ENCODE measurements at regions not wholly inside any gene's neighbourhood (a gene's known extent, or its start where the extent isn't known, plus 50 kb on each side); places are given as distances from the start of the nearest gene placed in this dataset.
"Not testable (repeated sequence)": the region's sequence is repeated elsewhere in the genome, so short reads cannot be mapped to it uniquely, and the experiment has no call there.

DNA sequence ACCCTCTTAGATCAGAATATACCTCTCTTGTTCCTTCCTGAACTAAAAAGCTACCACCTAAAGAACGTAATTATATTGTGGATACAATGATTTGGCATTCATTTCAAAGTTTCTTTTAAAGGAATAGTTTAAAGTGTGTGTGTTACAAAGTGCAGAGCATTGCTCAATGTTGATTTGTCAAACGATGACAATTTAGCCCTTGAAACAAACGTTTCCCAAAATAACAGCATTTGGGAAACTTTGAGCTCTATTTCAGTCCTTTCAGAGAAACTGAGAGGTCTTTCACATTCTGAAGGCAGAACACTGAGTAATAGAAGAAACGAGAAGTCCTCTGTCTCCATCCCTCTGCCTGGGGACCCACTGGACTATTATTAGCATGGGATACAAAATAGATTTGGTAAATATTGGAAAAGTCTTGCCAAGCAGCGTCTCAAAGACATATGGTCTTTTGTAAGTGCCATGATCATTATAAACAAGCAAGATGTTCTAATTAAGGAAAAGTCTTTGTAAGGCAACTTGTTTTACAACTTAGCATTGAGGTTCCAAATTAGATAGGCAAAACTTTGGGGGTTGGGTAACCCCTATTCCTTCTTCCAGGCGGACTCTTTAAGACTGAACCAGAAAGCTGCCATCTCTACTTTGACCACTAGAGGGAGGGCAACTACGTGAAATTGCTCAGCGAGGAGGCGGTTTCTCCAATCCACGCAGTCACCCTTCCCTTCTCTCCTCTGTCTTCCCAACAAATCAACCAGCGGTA, 208.8 kb downstream of the RNF144B start:
- DNase-seq (ENCODE audit: low read depth), result peak; percentile 72

DNA sequence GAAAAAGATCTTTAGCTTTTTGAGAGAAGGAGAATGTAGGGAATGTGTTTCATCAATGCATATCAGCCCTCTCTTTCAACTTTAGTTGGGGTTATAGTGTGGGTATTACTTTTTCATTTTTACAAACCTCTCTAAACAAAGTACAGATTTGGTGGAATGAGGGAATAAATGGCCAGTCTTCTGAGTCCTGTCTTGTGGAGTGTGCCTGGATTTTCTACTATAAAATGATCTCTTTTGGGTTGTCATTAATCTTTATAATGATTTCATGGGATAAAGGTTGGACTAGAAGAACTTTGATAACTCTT, 209.3 kb downstream of the RNF144B start:
- no peak for DNase-seq (ENCODE audit: low read depth)

DNA sequence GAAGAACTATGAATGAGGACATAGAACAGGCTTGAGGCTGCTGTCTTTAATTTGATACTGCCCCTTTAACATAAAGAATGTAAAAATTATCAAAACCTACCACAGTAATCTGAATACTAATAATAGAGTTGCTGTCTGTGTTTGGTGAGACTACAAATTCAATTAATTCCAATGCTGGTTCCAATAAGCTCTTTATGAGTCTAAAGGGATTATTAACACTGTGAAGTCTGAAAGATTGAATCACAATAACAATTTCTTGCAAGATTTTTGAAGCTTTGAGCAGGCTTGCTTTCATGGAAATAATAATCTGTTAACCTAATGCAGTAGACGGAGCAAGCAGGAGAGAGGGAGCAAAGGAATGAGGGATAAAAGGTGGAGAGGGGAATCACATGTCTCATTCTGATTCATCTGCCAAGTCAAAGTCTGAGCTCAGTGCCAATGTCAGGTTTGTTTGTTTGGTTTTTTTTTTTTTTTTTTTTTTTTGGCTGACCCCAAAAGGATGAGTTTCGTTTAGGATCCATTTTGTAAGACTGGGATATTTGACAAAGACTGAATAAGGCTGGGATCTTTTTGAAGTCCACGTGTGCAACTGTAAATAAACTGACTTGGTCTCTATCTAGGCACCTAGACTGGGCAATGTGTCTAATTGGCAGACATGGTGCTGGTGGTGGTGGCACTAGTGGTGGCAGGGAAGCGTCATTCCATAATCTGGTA, 211.6 kb downstream of the RNF144B start:
- DNase-seq (ENCODE audit: low read depth), result peak; percentile 14

DNA sequence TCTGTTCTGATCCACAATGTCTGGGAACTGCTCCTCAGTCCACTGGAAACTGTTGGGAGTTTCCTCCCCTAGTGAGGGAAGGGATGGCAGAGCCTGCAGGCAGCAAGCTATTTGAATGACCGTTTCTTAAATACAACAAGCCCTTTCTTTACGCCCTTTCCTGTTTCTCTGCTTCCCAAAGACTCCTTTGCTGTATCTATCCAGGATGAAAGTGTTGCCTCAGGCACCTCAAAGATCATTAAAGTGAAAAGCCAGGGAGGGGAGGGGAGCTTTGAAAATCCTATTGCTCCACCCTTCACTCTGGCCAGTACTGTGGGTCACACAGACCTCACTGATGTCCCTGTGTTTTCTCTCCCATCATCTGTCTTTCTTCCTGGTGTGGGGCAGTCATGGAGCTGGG, 213.1 kb downstream of the RNF144B start:
- no peak for DNase-seq (ENCODE audit: low read depth)

DNA sequence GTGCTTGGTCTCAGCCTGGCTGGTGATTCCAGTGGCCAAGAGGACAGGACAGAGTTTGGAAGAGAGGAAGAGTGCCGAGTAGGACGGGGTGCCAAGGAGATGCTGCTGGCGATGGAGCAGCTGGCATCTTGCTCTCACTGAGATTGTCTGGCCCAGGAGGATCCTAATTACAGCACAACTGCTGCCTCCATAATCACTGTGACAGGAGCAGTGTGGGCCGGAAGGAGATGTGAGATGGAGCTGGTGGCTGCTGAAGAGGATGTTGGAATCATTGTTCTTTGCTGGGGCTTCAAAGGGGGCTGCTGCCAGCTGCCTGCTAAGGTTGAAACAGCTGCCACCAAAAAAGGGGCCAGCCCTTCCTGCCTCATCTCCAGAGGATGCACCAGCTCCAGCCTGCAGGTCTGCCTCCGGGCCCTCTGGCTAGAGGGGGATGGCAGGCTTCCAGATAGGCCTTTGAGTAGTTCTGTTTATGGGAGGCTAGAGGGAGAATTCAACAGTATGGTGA, 214.4 kb downstream of the RNF144B start:
- peak; percentile 25 for DNase-seq (ENCODE audit: low read depth)

DNA sequence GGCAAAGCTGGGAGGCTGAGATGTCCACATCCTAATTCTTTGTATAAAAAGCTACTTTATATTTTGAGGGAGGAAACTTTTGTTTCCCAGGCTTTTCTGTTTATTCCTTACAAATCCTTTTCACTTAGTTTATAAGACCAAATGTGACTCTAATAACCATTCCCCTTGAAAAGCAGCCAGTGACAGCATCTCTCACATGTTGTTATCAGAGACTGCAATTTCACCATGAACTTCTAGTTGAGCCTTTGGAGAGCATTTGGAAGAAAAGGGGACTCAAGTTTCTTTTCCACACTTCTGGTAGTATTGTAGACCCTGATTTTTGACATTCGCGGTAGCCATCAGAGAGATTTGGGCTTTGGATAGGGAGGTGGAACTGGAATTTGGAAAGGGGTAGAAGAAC, 215.8 kb downstream of the RNF144B start:
- no peak for DNase-seq (ENCODE audit: low read depth)

- no peak for DNase-seq (ENCODE audit: low read depth)
These were observed 216.2 kb downstream of the RNF144B start for GRCh38 chr6:18603361-18603760.

DNA sequence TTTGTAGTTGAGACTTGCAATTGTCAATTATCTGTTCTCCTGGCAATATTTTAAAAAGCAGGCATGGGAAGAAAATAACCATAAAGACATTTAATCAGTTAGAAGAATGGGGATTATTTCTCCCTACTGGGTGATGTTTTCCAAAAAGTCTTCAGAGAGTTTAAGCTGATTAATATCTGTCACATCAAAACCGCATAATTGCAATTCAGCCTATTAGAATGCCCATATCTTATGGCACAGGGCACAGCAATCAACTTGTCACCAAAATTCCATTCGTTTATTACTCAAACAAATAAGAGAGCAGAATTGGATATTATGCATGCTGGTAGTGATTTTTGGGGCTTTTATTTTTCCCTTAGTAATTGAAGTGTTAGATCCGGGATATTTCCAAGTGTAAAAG, 218.7 kb downstream of the RNF144B start:
- no peak for DNase-seq (ENCODE audit: low read depth)

- DNase-seq (ENCODE audit: low read depth), result no peak
These were observed 222.6 kb downstream of the RNF144B start for GRCh38 chr6:18609715-18610114.

- no peak for DNase-seq (ENCODE audit: low read depth)
These were observed 226.3 kb downstream of the RNF144B start for GRCh38 chr6:18613319-18613925.

- no peak for DNase-seq (ENCODE audit: low read depth)
These were observed 242.4 kb downstream of the RNF144B start for GRCh38 chr6:18629571-18629970.

DNA sequence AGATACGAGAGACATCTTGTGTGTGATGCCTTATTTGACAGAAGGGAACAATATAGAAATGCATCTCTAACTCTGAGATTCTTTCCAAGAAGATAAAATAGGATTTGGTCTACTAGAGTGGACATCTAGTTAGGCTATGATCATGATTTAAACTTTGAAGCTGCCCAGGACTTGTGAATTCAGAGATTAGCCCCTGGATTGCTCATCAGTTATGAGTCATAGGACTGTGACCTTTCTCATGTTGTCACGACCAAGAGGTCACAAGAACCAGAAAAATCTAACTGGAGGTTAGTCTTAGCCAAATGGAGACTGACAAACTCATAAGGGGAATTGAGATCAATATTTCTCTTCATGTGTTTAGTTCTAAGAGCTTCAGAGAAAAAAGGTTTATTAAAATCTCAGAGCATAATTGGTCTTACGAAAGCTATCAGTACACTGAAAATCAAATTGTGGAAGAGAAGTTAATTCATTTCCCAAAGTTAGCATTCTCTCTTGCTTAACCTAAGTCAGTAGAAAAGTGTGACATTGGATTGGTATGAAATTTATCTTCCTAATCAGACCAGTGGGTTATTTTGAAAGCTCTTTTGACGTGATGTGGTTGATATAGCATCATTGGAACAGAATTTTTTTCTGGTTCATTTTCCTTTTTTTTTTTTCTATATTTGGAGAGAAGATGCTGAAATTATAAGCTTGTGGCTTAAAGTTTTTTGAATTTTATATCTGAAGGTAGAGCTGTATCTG, 245.7 kb downstream of the RNF144B start:
- peak; percentile 92 for DNase-seq (ENCODE audit: low read depth)

- no peak for DNase-seq (ENCODE audit: low read depth)
These were observed 247.8 kb downstream of the RNF144B start for GRCh38 chr6:18634912-18635311.

GRCh38 chr6:18640134-18640533, 253.0 kb downstream of the RNF144B start:
- DNase-seq (ENCODE audit: low read depth), result no peak

- no peak for DNase-seq (ENCODE audit: low read depth)
These were observed 253.6 kb downstream of the RNF144B start for GRCh38 chr6:18640754-18641153.

- no peak for DNase-seq (ENCODE audit: low read depth)
These were observed 267.7 kb downstream of the RNF144B start for GRCh38 chr6:18654821-18655220.

GRCh38 chr6:18656506-18656905, 269.4 kb downstream of the RNF144B start:
- no peak for DNase-seq (ENCODE audit: low read depth)

GRCh38 chr6:18659994-18660393, 272.8 kb downstream of the RNF144B start:
- DNase-seq (ENCODE audit: low read depth), result not testable (repeated sequence)

DNA sequence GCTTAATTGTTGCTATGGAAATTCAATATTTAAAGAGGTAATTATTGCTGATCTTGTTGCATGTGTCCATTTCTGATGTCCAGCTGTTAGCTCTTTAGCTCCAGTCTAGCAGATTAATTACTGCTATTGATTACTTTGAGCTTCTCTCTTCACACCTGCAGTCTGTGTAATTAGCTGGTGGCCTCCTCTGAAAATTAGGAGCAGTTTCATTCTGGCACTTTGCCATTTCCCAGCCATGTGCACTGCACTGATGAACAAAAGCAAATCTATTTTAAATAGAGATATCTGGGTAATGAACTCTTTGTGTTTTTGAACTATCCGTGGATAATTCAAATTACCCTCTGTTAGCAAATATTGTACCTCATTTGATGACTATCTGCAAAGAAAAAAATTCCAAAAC, 275.9 kb downstream of the RNF144B start:
- no peak for DNase-seq (ENCODE audit: low read depth)

DNA sequence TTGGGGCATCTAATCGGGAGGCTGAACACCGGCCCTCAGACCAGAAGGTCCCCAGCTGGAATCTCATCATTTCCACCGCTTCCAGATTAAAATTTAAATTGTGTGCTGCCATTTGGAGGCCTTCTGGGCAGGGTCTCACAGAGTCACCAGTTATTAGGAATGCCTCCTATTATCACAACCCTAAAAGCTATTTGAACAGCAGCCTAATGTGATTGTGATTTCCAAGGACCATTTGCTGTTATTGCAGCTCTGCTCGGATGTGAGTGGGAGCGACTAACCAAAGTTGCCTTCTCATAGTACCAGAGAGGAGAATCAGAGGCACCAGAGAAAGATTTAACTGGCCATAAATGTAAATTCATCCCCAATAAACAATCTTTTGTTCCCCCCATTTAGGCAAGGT, 277.3 kb downstream of the RNF144B start:
- DNase-seq (ENCODE audit: low read depth), result no peak

- no peak for DNase-seq (ENCODE audit: low read depth)
These were observed 280.5 kb downstream of the RNF144B start for GRCh38 chr6:18667612-18668011.

DNA sequence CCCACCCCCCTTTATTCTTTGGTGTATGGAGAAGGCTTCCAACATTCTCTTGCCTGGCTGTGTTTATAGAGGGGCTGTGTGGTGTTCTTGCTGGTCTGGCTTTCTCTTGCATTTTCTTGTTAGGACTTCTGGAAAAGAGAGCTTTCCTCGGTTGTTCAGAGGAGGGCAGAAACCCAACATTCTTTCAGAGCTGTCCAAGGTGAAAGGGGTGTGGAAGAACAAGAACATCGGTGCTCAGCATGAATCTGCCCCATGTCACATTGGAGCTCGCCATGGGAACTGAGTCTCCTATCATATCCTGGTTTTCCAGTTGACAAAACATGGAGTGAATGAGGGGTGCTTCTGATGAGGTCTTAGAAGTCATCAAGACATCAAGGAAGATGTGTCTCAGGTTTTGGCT, 281.8 kb downstream of the RNF144B start:
- DNase-seq (ENCODE audit: low read depth), result no peak
